ENCODE measurements at regions not wholly inside any gene's neighbourhood (a gene's known extent, or its start where the extent isn't known, plus 50 kb on each side); places are given as distances from the start of the nearest gene placed in this dataset.

GRCh38 chr6:144594585-144594984 is 309.4 kb downstream of the UTRN start:
- FAIRE-seq (peak; percentile 43), DNase-seq (ENCODE audit: low spot score in 2 of 2) (no peak)

GRCh38 chr6:144595266-144595665 is 310.1 kb downstream of the UTRN start:
- FAIRE-seq (no peak), DNase-seq (ENCODE audit: low spot score in 2 of 2) (no peak)

- no peak for FAIRE-seq
- DNase-seq (ENCODE audit: low spot score in 2 of 2), result no peak
Observed at GRCh38 chr6:144597511-144597910, 312.4 kb downstream of the UTRN start.

- DNase-seq (ENCODE audit: low spot score in 2 of 2), result no peak
- FAIRE-seq, result no peak
Observed at GRCh38 chr6:144599615-144600014, 314.5 kb downstream of the UTRN start.

GRCh38 chr6:144601221-144601620 is 316.1 kb downstream of the UTRN start:
- DNase-seq (ENCODE audit: low spot score in 2 of 2) (no peak), FAIRE-seq (no peak)

GRCh38 chr6:144602523-144603180 is 317.5 kb downstream of the UTRN start:
- FAIRE-seq (no peak), DNase-seq (ENCODE audit: low spot score in 2 of 2) (no peak)

- FAIRE-seq (no peak), DNase-seq (ENCODE audit: low spot score in 2 of 2) (no peak)
Observed at GRCh38 chr6:144606083-144606482, 320.9 kb downstream of the UTRN start.

GRCh38 chr6:144607998-144608735 is 323.0 kb downstream of the UTRN start:
- DNase-seq (ENCODE audit: low spot score in 2 of 2), result no peak
- FAIRE-seq, result no peak

GRCh38 chr6:144612811-144613210 is 327.7 kb downstream of the UTRN start:
- FAIRE-seq (no peak), DNase-seq (ENCODE audit: low spot score in 2 of 2) (no peak)

- no peak for DNase-seq (ENCODE audit: low spot score in 2 of 2)
- FAIRE-seq, result no peak
Observed at GRCh38 chr6:144613859-144614258, 328.7 kb downstream of the UTRN start.

GRCh38 chr6:144615870-144616269 is 330.7 kb downstream of the UTRN start:
- DNase-seq (ENCODE audit: low spot score in 2 of 2) (no peak), FAIRE-seq (no peak)

GRCh38 chr6:144617191-144617590 is 332.1 kb downstream of the UTRN start:
- FAIRE-seq (no peak), DNase-seq (ENCODE audit: low spot score in 2 of 2) (no peak)

- no peak for DNase-seq (ENCODE audit: low spot score in 2 of 2)
- FAIRE-seq, result no peak
Observed at GRCh38 chr6:144617708-144618107, 332.6 kb downstream of the UTRN start.

- DNase-seq (ENCODE audit: low spot score in 2 of 2), result no peak
- FAIRE-seq, result no peak
Observed at GRCh38 chr6:144619966-144620365, 334.8 kb downstream of the UTRN start.

- DNase-seq (ENCODE audit: low spot score in 2 of 2) (no peak), FAIRE-seq (no peak)
Observed at GRCh38 chr6:144621332-144621731, 336.2 kb downstream of the UTRN start.

GRCh38 chr6:144624246-144624645 is 339.1 kb downstream of the UTRN start:
- no peak for DNase-seq (ENCODE audit: low spot score in 2 of 2)

GRCh38 chr6:144624716-144625115 is 339.6 kb downstream of the UTRN start:
- no peak for FAIRE-seq
- DNase-seq (ENCODE audit: low spot score in 2 of 2), result no peak

More at GRCh38 chr6:144624246-144624645, 339.1 kb downstream of the UTRN start:
- no peak for FAIRE-seq

- DNase-seq (ENCODE audit: low spot score in 2 of 2), result no peak
Observed at GRCh38 chr6:144630857-144631256, 345.7 kb downstream of the UTRN start.

GRCh38 chr6:144632266-144632665 is 347.1 kb downstream of the UTRN start:
- FAIRE-seq, result no peak
- DNase-seq (ENCODE audit: low spot score in 2 of 2), result no peak

More at GRCh38 chr6:144630857-144631256, 345.7 kb downstream of the UTRN start:
- no peak for FAIRE-seq

GRCh38 chr6:144633886-144634285 is 348.8 kb downstream of the UTRN start:
- no peak for DNase-seq (ENCODE audit: low spot score in 2 of 2)
- FAIRE-seq, result no peak

- DNase-seq (ENCODE audit: low spot score in 2 of 2), result no peak
- FAIRE-seq, result no peak
Observed at GRCh38 chr6:144634371-144634770, 349.2 kb downstream of the UTRN start.

- FAIRE-seq (no peak), DNase-seq (ENCODE audit: low spot score in 2 of 2) (no peak)
Observed at GRCh38 chr6:144635051-144635450, 349.9 kb downstream of the UTRN start.
